Ishikawa (cell line): ENCODE measurements at regions not wholly inside any gene's neighbourhood (a gene's known extent, or its start where the extent isn't known, plus 50 kb on each side); places are given as distances from the start of the nearest gene placed in this dataset.

Source experiments
- MAX ChIP-seq: IDR thresholded peaks from 2 replicates; pipeline ENCODE4 v1.6.1; 2012
- REST ChIP-seq: IDR thresholded peaks from 2 replicates; pipeline ENCODE4 v1.6.1; 2012; ENCODE audit warnings: low read depth, mild to moderate bottlenecking

DNA sequence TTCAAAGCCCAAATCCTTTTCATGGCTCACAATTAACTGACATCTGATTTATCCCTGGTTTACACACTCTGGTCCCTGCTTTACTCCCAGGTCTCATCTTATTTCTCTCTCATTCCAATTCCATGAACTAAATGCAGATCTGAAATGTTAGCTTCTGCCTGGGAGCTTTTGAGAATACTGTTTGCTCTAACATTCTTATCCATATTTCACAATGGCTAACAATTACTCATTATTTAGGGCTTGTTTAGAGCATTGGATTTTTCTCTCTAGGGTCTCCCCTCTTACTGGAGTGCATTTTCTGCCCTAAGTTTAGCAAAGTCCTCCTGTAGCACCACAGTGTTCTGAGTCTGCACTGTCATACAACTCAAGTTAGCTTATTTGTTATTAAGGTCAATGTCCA lies 121.5 kb upstream of the HCRTR2 start:
- TF ChIP-seq REST (no peak), MAX (no peak)
